ENCODE measurements at regions not wholly inside any gene's neighbourhood (a gene's known extent, or its start where the extent isn't known, plus 50 kb on each side); places are given as distances from the start of the nearest gene placed in this dataset.
A peak's percentile ranks its signal among the peaks of the same experiment; 100 is the strongest.

DNA sequence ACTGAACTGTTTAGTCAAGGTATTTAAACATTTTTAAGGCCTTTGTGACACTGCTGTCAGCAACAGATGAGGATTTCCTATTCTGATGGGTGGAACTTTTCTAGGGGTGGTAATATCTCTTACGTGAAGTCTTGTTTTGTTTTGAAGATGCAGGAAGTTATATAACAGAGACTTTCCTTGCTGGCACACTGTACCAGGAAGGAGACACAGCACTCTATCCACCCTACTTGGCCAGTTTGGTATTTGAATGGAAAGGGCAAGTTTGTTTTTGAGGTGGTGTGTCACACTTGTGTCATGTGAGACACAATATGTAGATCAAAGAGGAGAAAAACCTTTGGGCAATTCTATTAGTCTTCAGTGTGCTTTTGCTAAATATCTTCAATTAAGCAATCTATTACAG, 51.6 kb upstream of the SRP54 start:
- no peaks in the 10 kb centered on the region for H3K27me3 ChIP-seq (ENCODE audit: low read depth)
- DNase-seq: no peak
- TF ChIP-seq, protein P1, sequence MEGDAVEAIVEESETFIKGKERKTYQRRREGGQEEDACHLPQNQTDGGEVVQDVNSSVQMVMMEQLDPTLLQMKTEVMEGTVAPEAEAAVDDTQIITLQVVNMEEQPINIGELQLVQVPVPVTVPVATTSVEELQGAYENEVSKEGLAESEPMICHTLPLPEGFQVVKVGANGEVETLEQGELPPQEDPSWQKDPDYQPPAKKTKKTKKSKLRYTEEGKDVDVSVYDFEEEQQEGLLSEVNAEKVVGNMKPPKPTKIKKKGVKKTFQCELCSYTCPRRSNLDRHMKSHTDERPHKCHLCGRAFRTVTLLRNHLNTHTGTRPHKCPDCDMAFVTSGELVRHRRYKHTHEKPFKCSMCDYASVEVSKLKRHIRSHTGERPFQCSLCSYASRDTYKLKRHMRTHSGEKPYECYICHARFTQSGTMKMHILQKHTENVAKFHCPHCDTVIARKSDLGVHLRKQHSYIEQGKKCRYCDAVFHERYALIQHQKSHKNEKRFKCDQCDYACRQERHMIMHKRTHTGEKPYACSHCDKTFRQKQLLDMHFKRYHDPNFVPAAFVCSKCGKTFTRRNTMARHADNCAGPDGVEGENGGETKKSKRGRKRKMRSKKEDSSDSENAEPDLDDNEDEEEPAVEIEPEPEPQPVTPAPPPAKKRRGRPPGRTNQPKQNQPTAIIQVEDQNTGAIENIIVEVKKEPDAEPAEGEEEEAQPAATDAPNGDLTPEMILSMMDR (IDR thresholded peaks at IDR 0.05; ENCODE audit: borderline replicate concordance): no peak
- H3K9me3 ChIP-seq (replicated peaks): no peaks in the 10 kb centered on the region
- H3K27ac ChIP-seq (replicated peaks): peak overlapping the region; percentile 36
- no peak overlapping the region for H3K4me3 ChIP-seq
- peaks cover 11% of the 10 kb centered on the region for H3K4me1 ChIP-seq
- intact Hi-C loops (cut with micrococcal nuclease): no loop called here
- no peaks in the 10 kb centered on the region for H3K36me3 ChIP-seq

DNA sequence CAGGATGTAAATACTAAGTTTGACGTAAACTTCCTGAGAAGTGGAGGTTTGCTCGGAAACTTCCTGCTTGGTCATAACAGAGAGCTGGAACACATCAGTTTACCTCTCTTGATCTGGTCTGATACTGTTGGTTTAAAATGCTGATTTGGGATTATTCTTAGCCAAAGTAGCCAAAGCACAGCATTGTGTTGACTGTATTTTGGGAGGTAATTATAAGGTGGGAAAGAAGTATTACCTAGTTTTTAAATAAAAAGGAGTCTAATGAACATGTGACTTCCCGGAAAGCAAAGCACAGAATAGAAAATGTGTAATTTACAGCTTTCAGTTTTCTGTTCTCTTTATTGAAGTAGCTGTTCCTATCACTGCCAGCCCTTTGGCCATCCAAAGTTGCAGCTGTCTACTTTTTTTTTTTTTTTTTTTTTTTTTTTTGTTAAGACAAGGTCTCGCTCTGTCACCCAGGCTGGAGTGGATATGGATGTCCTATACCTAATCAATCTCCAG, 52.2 kb upstream of the SRP54 start:
- Histone ChIP-seq H3K36me3 (no peaks in the 10 kb centered on the region), H3K9me3 (replicated peaks) (no peaks in the 10 kb centered on the region), H3K27me3 (ENCODE audit: low read depth) (no peaks in the 10 kb centered on the region), H3K4me3 (no peak overlapping the region), H3K4me1 (peaks cover 11% of the 10 kb centered on the region), H3K27ac (replicated peaks) (peak overlapping the region; percentile 36)
- DNase-seq: no peak
- TF ChIP-seq, protein P1 (IDR thresholded peaks at IDR 0.05; ENCODE audit: borderline replicate concordance): no peak
- intact Hi-C loops (cut with micrococcal nuclease): no loop called here

DNA sequence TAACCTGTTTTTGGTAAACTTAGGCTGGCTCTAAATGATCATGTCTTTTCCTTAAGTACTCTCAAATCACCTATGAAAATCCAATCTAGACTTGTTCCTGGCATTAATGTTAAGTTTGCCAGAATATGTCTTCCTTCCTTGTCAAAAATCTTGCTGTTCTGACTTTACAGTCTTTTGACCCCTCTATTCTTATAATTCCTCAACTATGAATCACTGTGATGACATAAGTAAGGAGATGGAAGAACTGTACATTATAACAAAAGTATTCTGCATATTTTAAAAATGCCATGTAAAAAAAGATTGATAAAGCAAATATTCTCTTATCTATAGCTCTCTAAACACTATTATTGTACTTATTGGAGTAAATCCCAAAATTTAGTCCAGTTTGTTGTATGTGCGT, 51.4 kb upstream of the BAZ1A start:
- Histone ChIP-seq H3K36me3 (no peaks in the 10 kb centered on the region), H3K27ac (replicated peaks) (no peak overlapping the region), H3K9me3 (replicated peaks) (no peaks in the 10 kb centered on the region), H3K4me3 (no peak overlapping the region), H3K4me1 (peaks cover 10% of the 10 kb centered on the region), H3K27me3 (ENCODE audit: low read depth) (no peaks in the 10 kb centered on the region)
- no peak for DNase-seq
- intact Hi-C loops (cut with micrococcal nuclease): no loop called here
- TF ChIP-seq, protein P1 (IDR thresholded peaks at IDR 0.05; ENCODE audit: borderline replicate concordance): no peak

Data from left ventricle myocardium inferior (tissue), 1 donor.